B cell (primary cell): ENCODE measurements at regions not wholly inside any gene's neighbourhood (a gene's known extent, or its start where the extent isn't known, plus 50 kb on each side); places are given as distances from the start of the nearest gene placed in this dataset.

Experiments used
- ATAC-seq: fragments of 200-7000 bp; cut with Tn5 transposase; one replicate; pipeline ENCODE4 v1.10.0; 2021; ENCODE audit warnings: low read depth, mild to moderate bottlenecking, moderate number of reproducible peaks, moderate library complexity
- CTCF ChIA-PET: fragments of 350-600 bp; sonication (Branson Sonifier 250); formaldehyde crosslinking; loops from one replicate; lab custom pipeline; 2021; ENCODE audit warnings: antibody characterized with exemption, inconsistent platforms; lab: Charles Lee
- POLR2A ChIA-PET: fragments of 350-600 bp; sonication (Branson Sonifier 250); formaldehyde crosslinking; loops from one replicate; lab custom pipeline; 2021; ENCODE audit warnings: antibody characterized with exemption; lab: Charles Lee
- DNase-seq: peaks from one replicate; pipeline ENCODE4 v3.0.0; 2013
- H2AFZ ChIP-seq: 2 replicates; pipeline ENCODE4 v1.6.1; 2012; ENCODE audit warnings: mild to moderate bottlenecking, low read depth, low read length; ENCODE audit not compliant: insufficient read depth, poor library complexity, severe bottlenecking
- H3K27ac ChIP-seq, 2 donors: 1 replicate in 1 of 2; 2 replicates in 1 of 2; pipeline ENCODE4 v1.5.1; 2012 to 2013; ENCODE audit warnings: low read length in 2 of 2, mild to moderate bottlenecking in 2 of 2, moderate library complexity in 1 of 2
- H3K27me3 ChIP-seq, 4 experiments: fragments of 200-600 bp in 1 of 4; sonication (generic) in 1 of 4; replicated peaks in 1 of 4; 1 replicate in 2 of 4; 2 replicates in 2 of 4; pipeline versions ENCODE4 v1.6.1 to v1.7.0; 2013 to 2016; ENCODE audit warnings: low read length in 3 of 4, mild to moderate bottlenecking in 2 of 4, mixed read lengths in 1 of 4, moderate library complexity in 1 of 4; ENCODE audit not compliant: insufficient read depth in 4 of 4, control insufficient read depth in 3 of 4; ENCODE audit errors: control extremely low read depth in 1 of 4
- H3K36me3 ChIP-seq, 2 experiments: replicated peaks in 1 of 2; 1 replicate in 1 of 2; 2 replicates in 1 of 2; pipeline versions ENCODE4 v1.6.1 to v1.7.1; 2013; ENCODE audit warnings: low read length in 1 of 2; ENCODE audit not compliant: insufficient read depth in 2 of 2, control insufficient read depth in 1 of 2; ENCODE audit errors: control extremely low read depth in 1 of 2, extremely low read depth in 1 of 2
- H3K4me1 ChIP-seq, 2 donors: fragments of 200-600 bp in 1 of 2; sonication (generic) in 1 of 2; 1 replicate in 1 of 2; 2 replicates in 1 of 2; pipeline versions ENCODE4 v1.5.1 to v1.6.1; 2013 to 2017; ENCODE audit warnings: low read length in 2 of 2; ENCODE audit not compliant: control insufficient read depth in 2 of 2, insufficient read depth in 2 of 2
- H3K4me2 ChIP-seq: replicated peaks from 2 replicates; pipeline ENCODE3; 2012; ENCODE audit warnings: mild to moderate bottlenecking, low read depth, low read length; ENCODE audit not compliant: poor library complexity, severe bottlenecking
- H3K4me3 ChIP-seq, 5 experiments: fragments of 200-600 bp in 1 of 5; sonication (generic) in 1 of 5; 1 replicate in 3 of 5; 2 replicates in 2 of 5; pipeline versions ENCODE4 v1.5.1 to v1.7.0; 2011 to 2016; ENCODE audit warnings: low read length in 4 of 5, mild to moderate bottlenecking in 4 of 5, low read depth in 2 of 5, control low read depth in 1 of 5, moderate library complexity in 1 of 5; ENCODE audit not compliant: insufficient read depth in 1 of 5; ENCODE audit errors: control extremely low read depth in 1 of 5, extremely low read depth in 1 of 5
- H3K79me2 ChIP-seq: fragments of 200-600 bp; sonication (generic); one replicate; pipeline ENCODE4 v1.6.0; 2016; ENCODE audit warnings: low read length; ENCODE audit not compliant: control insufficient read depth, insufficient read depth
- H3K9ac ChIP-seq: fragments of 200-600 bp; sonication (generic); 2 replicates; pipeline ENCODE4 v1.6.1; 2017; ENCODE audit warnings: mild to moderate bottlenecking, low read length, moderate library complexity
- H3K9me3 ChIP-seq, 3 donors: one replicate each; pipeline versions ENCODE4 v1.6.1 to v1.7.1; 2013; ENCODE audit warnings: low read length in 2 of 3; ENCODE audit not compliant: control insufficient read depth in 2 of 3, insufficient read depth in 1 of 3; ENCODE audit errors: control extremely low read depth in 1 of 3
- H4K20me1 ChIP-seq: 2 replicates; pipeline ENCODE4 v1.6.0; 2012; ENCODE audit warnings: mild to moderate bottlenecking, low read length; ENCODE audit not compliant: insufficient read depth, control insufficient read depth, poor library complexity, severe bottlenecking
- H3K27ac Mint-ChIP-seq: one replicate; pipeline ENCODE4 v1.8.0; 2021; ENCODE audit warnings: mixed read lengths
- H3K27me3 Mint-ChIP-seq: one replicate; pipeline ENCODE4 v1.8.0; 2021; ENCODE audit warnings: mixed read lengths
- H3K4me1 Mint-ChIP-seq: one replicate; pipeline ENCODE4 v1.8.0; 2021; ENCODE audit warnings: mixed read lengths
- H3K4me3 Mint-ChIP-seq: one replicate; pipeline ENCODE4 v1.8.0; 2021; ENCODE audit warnings: mixed read lengths
- H3K9me3 Mint-ChIP-seq: one replicate; pipeline ENCODE4 v1.8.0; 2022; ENCODE audit warnings: mixed read lengths; ENCODE audit not compliant: insufficient read depth
- EZH2 ChIP-seq: IDR thresholded peaks from 2 replicates; pipeline ENCODE4 v1.6.1; 2012; ENCODE audit warnings: borderline replicate concordance, low read depth, mild to moderate bottlenecking, moderate library complexity, low read length; ENCODE audit not compliant: insufficient read depth, poor library complexity, severe bottlenecking
- WGBS: methylation state at CpG from one replicate; pipeline ENCODE4 v1.1.5; 2013; ENCODE audit warnings: missing lambda C conversion rate; ENCODE audit not compliant: insufficient coverage; 5-methylcytosine and 5-hydroxymethylcytosine counted together
- intact Hi-C: fragments of 100-400 bp; cut with micrococcal nuclease; formaldehyde crosslinking; loops from one replicate; pipeline ENCODE4 v1.10.0; 2022
- TF ChIP-seq, protein P1 (sequence below): fragments of 200-600 bp; IDR thresholded peaks from one replicate; pipeline ENCODE4 v1.8.0; 2022; ENCODE audit warnings: antibody characterized with exemption, mild to moderate bottlenecking

DNA sequence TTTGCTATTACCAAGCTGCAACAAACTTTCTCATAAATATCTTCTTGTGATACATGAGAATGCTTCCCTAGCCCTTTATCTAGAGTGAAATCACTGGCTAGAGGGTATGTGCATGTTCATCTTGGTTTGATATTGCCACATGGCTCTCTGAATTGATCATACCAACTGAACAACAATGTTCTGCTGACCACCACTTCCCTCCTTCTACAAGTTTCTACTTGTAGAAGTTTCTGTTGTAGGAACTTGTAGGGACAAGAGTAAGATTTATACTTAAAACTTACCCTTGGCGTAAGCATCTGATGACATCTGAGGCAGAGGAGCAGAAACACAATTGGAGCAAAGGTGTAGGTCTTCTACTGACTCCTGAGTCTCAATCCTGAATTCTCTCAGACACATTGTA, 86.3 kb upstream of the FAM13C start:
- Histone ChIP-seq H3K4me2 (no peak overlapping the region), H3K4me1 (no peaks in the 10 kb centered on the region), H3K4me3 (no peak overlapping the region), H3K9ac (no peak overlapping the region), H3K36me3 (no peaks in the 10 kb centered on the region), H3K27ac (no peak overlapping the region), H2AFZ (no peak overlapping the region), H4K20me1 (no peaks in the 10 kb centered on the region), H3K79me2 (no peaks in the 10 kb centered on the region), H3K9me3 (no peaks in the 10 kb centered on the region), H3K27me3 (no peaks in the 10 kb centered on the region)
- H3K27ac Mint-ChIP-seq: no peak overlapping the region
- DNase-seq (no peak), ATAC-seq (no peak)
- TF ChIP-seq, protein P1, sequence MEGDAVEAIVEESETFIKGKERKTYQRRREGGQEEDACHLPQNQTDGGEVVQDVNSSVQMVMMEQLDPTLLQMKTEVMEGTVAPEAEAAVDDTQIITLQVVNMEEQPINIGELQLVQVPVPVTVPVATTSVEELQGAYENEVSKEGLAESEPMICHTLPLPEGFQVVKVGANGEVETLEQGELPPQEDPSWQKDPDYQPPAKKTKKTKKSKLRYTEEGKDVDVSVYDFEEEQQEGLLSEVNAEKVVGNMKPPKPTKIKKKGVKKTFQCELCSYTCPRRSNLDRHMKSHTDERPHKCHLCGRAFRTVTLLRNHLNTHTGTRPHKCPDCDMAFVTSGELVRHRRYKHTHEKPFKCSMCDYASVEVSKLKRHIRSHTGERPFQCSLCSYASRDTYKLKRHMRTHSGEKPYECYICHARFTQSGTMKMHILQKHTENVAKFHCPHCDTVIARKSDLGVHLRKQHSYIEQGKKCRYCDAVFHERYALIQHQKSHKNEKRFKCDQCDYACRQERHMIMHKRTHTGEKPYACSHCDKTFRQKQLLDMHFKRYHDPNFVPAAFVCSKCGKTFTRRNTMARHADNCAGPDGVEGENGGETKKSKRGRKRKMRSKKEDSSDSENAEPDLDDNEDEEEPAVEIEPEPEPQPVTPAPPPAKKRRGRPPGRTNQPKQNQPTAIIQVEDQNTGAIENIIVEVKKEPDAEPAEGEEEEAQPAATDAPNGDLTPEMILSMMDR: no peak
- TF ChIP-seq EZH2: no peak
- intact Hi-C loops: no loop called here
- H3K4me3 Mint-ChIP-seq: no peak overlapping the region
- ChIA-PET CTCF (no interaction called here), POLR2A (no interaction called here)
- no peaks in the 10 kb centered on the region for H3K9me3 Mint-ChIP-seq
- WGBS: 100% methylated on average over 1 of the region's 1 CpG
- no peaks in the 10 kb centered on the region for H3K4me1 Mint-ChIP-seq
- no peaks in the 10 kb centered on the region for H3K27me3 Mint-ChIP-seq

DNA sequence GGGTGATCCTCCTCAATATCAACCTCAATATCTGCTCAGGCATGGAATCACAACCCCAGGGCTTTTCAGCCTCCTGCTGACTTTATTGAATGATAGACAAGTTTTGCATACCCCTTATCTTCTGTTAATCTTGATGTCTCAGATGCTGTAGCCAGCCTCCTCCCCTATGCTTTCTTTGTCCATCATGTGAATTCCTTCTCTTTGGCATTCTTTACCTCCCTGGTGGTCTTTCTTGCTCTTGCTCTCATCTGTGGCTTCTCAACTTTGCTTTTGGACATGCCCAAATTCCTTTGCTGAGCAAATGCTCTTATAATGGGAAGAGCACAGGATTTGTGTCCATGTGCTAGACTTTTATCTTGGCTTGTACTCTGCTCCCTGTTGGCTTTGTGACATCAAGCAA, 73.4 kb upstream of the FAM13C start:
- intact Hi-C loops: no loop called here
- Mint-ChIP-seq H3K4me3 (no peak overlapping the region), H3K27ac (no peak overlapping the region), H3K9me3 (no peaks in the 10 kb centered on the region), H3K4me1 (no peaks in the 10 kb centered on the region), H3K27me3 (no peaks in the 10 kb centered on the region)
- Histone ChIP-seq H3K9me3 (no peaks in the 10 kb centered on the region), H3K4me3 (no peak overlapping the region), H3K79me2 (no peaks in the 10 kb centered on the region), H3K27ac (no peak overlapping the region), H3K27me3 (no peaks in the 10 kb centered on the region), H3K4me1 (no peaks in the 10 kb centered on the region), H4K20me1 (no peaks in the 10 kb centered on the region), H3K9ac (no peak overlapping the region), H3K4me2 (no peak overlapping the region), H2AFZ (no peak overlapping the region), H3K36me3 (no peaks in the 10 kb centered on the region)
- ATAC-seq (no peak), DNase-seq (no peak)
- TF ChIP-seq, protein P1: no peak
- no peak for TF ChIP-seq EZH2
- POLR2A ChIA-PET: no interaction called here
- CTCF ChIA-PET: no interaction called here
